Hindlimb muscle (tissue), 1 donor: ENCODE measurements at regions not wholly inside any gene's neighbourhood (a gene's known extent, or its start where the extent isn't known, plus 50 kb on each side); places are given as distances from the start of the nearest gene placed in this dataset.
"Not testable (repeated sequence)": the region's sequence is repeated elsewhere in the genome, so short reads cannot be mapped to it uniquely, and the experiment has no call there.

Source experiments
- DNase-seq: peaks from one replicate; pipeline ENCODE4 v3.0.0-alpha.2; 2013

GRCh38 chr20:40860487-40860902 lies 168.1 kb upstream of the TOP1 start:
- DNase-seq: no peak

GRCh38 chr20:40861427-40862008 lies 167.1 kb upstream of the TOP1 start:
- DNase-seq: no peak

- DNase-seq: no peak
These were observed 165.2 kb upstream of the TOP1 start for GRCh38 chr20:40863355-40863919.

- no peak for DNase-seq
These were observed 164.2 kb upstream of the TOP1 start for GRCh38 chr20:40864470-40864869.

- DNase-seq: no peak
These were observed 163.5 kb upstream of the TOP1 start for GRCh38 chr20:40865095-40865494.

- peak; percentile 49 for DNase-seq
These were observed 162.6 kb upstream of the TOP1 start for GRCh38 chr20:40866056-40866455.

GRCh38 chr20:40868551-40869217 lies 159.9 kb upstream of the TOP1 start:
- peak; percentile 85 for DNase-seq

- peak; percentile 27 for DNase-seq
These were observed 159.1 kb upstream of the TOP1 start for GRCh38 chr20:40869218-40870147.

GRCh38 chr20:40875116-40876085 lies 153.2 kb upstream of the TOP1 start:
- no peak for DNase-seq

GRCh38 chr20:40878099-40878498 lies 150.5 kb upstream of the TOP1 start:
- DNase-seq: not testable (repeated sequence)

- DNase-seq: no peak
These were observed 148.4 kb upstream of the TOP1 start for GRCh38 chr20:40880063-40880728.

GRCh38 chr20:40880729-40881109 lies 147.9 kb upstream of the TOP1 start:
- no peak for DNase-seq

- no peak for DNase-seq
These were observed 146.5 kb upstream of the TOP1 start for GRCh38 chr20:40882152-40882551.

- DNase-seq: no peak
These were observed 145.5 kb upstream of the TOP1 start for GRCh38 chr20:40883097-40883496.

GRCh38 chr20:40887105-40887504 lies 141.5 kb upstream of the TOP1 start:
- DNase-seq: no peak

GRCh38 chr20:40889266-40889665 lies 139.4 kb upstream of the TOP1 start:
- DNase-seq: not testable (repeated sequence)

GRCh38 chr20:40890181-40890580 lies 138.4 kb upstream of the TOP1 start:
- DNase-seq: no peak

- no peak for DNase-seq
These were observed 138.0 kb upstream of the TOP1 start for GRCh38 chr20:40890635-40891034.

GRCh38 chr20:40891351-40891750 lies 137.3 kb upstream of the TOP1 start:
- DNase-seq: no peak

GRCh38 chr20:40892642-40893041 lies 136.0 kb upstream of the TOP1 start:
- no peak for DNase-seq

GRCh38 chr20:40893610-40894236 lies 134.9 kb upstream of the TOP1 start:
- DNase-seq: no peak
